Fibroblast of skin of abdomen (primary cell): ENCODE measurements at regions not wholly inside any gene's neighbourhood (a gene's known extent, or its start where the extent isn't known, plus 50 kb on each side); places are given as distances from the start of the nearest gene placed in this dataset.

Source experiments
- DNase-seq: peaks from one replicate; pipeline ENCODE4 v3.0.0-alpha.2; 2013

GRCh38 chr12:75589801-75590200, 78.4 kb upstream of the KRR1 start:
- DNase-seq: no peak

- DNase-seq: peak; percentile 23
These were observed 76.1 kb upstream of the KRR1 start for GRCh38 chr12:75587340-75588106.

GRCh38 chr12:75585330-75585729, 73.9 kb upstream of the KRR1 start:
- DNase-seq: peak; percentile 94

GRCh38 chr12:75583355-75583754, 71.9 kb upstream of the KRR1 start:
- no peak for DNase-seq

- DNase-seq: no peak
These were observed 70.1 kb upstream of the KRR1 start for GRCh38 chr12:75581515-75581914.

GRCh38 chr12:75579552-75579951, 68.1 kb upstream of the KRR1 start:
- no peak for DNase-seq

- no peak for DNase-seq
These were observed 67.1 kb upstream of the KRR1 start for GRCh38 chr12:75578546-75578945.

- DNase-seq: no peak
These were observed 66.4 kb upstream of the KRR1 start for GRCh38 chr12:75577812-75578211.

GRCh38 chr12:75571656-75572205, 60.3 kb upstream of the KRR1 start:
- no peak for DNase-seq

GRCh38 chr12:75571204-75571603, 59.8 kb upstream of the KRR1 start:
- DNase-seq: no peak

- DNase-seq: no peak
These were observed 57.4 kb upstream of the KRR1 start for GRCh38 chr12:75568801-75569200.

- no peak for DNase-seq
These were observed 57.0 kb upstream of the KRR1 start for GRCh38 chr12:75568393-75568792.

- no peak for DNase-seq
These were observed 54.4 kb upstream of the KRR1 start for GRCh38 chr12:75565795-75566194.

GRCh38 chr12:75564852-75565251, 53.4 kb upstream of the KRR1 start:
- DNase-seq: no peak

GRCh38 chr12:75564398-75564797, 53.0 kb upstream of the KRR1 start:
- DNase-seq: peak; percentile 40

GRCh38 chr12:75563351-75563750, 51.9 kb upstream of the KRR1 start:
- no peak for DNase-seq

- no peak for DNase-seq
These were observed 50.5 kb upstream of the KRR1 start for GRCh38 chr12:75561921-75562320.
